ENCODE measurements at regions not wholly inside any gene's neighbourhood (a gene's known extent, or its start where the extent isn't known, plus 50 kb on each side); places are given as distances from the start of the nearest gene placed in this dataset.

DNA sequence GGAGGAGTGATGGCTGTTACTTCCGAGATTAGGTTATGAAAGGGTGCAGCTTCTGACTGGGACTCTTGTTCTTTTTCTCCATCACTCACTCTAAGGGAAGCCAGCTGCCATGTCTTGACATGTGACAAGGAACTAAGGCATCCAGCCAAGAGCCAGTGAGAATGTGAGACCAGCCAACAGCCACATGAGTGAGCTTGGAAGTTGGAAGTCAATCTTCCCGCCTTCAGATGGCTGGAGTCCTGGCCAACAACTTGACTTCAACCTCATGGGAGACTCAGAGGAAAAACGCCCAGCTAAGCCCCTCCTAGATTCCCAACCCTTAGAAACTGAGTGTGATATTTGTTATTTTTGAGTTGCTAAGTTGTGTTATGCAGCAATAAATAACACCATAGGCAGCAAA is 201.1 kb downstream of the SNX18 start:
- no peak for DNase-seq (ENCODE audit: low read depth in 3 of 3)

- DNase-seq (ENCODE audit: low read depth in 3 of 3), result peak in 1 of 3 experiments; percentile 17
Observed at GRCh38 chr5:54717870-54718269, 200.3 kb downstream of the SNX18 start.

- no peak for DNase-seq (ENCODE audit: low read depth in 3 of 3)
Observed at GRCh38 chr5:54717459-54717858, 199.9 kb downstream of the SNX18 start.

- DNase-seq (ENCODE audit: low read depth in 3 of 3), result no peak
Observed at GRCh38 chr5:54713923-54714581, 196.5 kb downstream of the SNX18 start.

- DNase-seq (ENCODE audit: low read depth in 3 of 3), result no peak
Observed at GRCh38 chr5:54709096-54709495, 191.5 kb downstream of the SNX18 start.

DNA sequence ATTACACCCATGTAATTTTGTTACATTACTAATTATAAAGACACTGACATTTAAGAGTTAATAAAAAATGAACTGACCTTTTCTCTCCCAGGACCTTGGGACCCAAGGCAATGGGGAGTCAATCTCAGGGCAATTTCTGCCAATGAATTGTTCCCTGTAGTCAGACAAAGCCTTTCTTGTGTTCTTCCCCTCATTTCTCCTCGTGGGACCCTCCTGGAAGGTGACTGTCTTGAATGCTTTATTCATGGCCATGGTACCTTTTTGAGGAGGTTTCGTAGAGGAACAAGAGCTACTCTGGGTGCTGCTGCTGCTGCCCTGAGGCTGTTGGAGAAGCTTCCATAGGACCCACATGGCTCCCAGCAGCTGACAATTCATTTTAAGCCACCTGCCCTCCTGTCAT is 190.3 kb downstream of the SNX18 start:
- DNase-seq (ENCODE audit: low read depth in 3 of 3), result no peak

DNA sequence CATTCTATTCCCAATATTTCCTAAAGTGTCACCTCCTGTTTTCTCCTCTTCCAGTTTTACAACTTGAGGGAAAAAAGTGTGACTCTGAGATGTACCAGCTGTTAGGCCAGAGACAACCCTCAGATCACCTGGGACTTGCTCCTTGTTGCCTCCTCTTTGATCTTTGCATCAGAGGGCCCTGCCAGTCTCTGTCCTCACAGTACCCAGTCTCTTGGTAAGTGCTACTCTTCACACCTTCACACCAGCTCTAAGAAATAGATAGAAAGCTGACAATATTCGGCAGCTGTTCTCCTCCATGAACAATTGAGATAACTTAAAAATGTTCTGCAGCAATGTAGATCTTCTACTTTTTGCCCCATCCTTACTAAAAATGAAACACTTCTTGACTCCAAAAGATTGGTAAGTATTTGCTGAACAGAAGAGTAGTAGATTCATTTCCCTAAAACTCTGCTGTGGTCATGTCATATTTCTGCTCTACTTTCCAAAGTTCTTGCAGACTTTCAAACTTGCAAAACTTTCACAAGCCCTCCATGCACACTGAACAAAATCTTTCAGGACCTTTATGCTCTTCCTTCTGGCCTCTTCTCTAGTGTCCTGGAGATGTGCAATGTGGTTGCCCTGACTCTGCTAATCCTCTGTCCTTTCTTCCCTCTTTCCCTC is 188.6 kb downstream of the SNX18 start:
- no peak for DNase-seq (ENCODE audit: low read depth in 3 of 3)

DNA sequence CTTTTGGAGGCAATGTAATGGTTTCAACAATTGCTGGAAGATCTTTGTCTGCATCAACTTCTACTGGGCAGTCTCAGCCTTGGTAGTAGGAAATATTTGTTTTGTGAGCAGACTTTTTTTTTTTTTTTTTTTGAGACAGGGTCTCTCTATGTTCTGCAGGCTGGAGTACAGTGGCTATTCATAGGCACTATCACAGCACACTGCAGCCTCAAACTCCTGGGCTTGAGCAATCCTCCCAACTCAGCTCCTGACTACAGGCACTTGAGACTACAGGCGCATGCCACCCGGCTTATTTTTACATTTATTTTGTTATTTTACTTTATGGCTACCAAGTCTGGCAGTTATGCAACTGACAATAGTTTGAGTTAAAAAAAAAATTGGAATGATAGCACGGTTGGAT is 187.3 kb downstream of the SNX18 start:
- no peak for DNase-seq (ENCODE audit: low read depth in 3 of 3)

GRCh38 chr5:54704333-54704732 is 186.8 kb downstream of the SNX18 start:
- no peak for DNase-seq (ENCODE audit: low read depth in 3 of 3)

- DNase-seq (ENCODE audit: low read depth in 3 of 3), result no peak
Observed at GRCh38 chr5:54703565-54704255, 186.2 kb downstream of the SNX18 start.

DNA sequence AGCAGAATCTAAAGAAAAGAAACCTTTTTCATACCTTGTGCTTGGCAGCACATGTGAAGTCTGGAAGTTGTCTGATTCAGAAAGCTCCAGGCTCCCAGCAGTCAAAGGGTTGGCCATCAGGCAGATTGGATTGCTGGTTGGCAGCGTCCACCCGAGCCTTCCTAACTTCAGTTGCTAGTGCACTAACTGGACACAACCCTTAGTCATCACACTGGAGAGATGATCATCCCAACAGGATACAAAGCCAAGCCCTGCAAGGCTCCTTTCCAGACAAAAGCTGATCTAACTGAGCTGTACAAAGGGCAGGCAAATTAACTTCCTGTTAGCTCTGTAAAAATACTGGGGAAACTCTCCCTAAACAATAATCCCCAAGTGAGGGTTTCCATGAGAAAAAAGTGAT is 185.6 kb downstream of the SNX18 start:
- DNase-seq (ENCODE audit: low read depth in 3 of 3), result no peak

GRCh38 chr5:54702470-54702869 is 184.9 kb downstream of the SNX18 start:
- DNase-seq (ENCODE audit: low read depth in 3 of 3), result no peak

GRCh38 chr5:54700986-54701578 is 183.5 kb downstream of the SNX18 start:
- no peak for DNase-seq (ENCODE audit: low read depth in 3 of 3)

DNA sequence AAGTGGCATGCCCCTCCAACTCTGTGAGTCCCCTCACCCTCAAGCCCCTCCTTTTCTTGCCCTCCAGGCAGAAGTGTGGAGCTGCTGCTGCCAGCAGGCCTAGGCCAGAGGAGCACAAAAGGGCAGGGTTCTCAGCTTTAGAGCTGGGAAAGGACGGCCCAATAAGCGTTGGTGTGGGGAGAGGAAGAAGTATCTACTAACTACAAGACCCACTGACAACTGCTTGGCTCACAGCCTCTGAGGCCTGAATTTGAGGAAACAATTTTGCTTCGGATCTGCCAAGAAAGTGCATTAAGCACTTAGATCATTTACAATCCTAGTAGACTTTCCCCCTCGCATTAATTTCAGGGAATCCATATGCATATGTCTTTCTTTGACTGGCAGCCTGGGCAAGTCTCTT is 179.4 kb downstream of the SNX18 start:
- no peak for DNase-seq (ENCODE audit: low read depth in 3 of 3)

- no peak for DNase-seq (ENCODE audit: low read depth in 3 of 3)
Observed at GRCh38 chr5:54696346-54696745, 178.8 kb downstream of the SNX18 start.

DNA sequence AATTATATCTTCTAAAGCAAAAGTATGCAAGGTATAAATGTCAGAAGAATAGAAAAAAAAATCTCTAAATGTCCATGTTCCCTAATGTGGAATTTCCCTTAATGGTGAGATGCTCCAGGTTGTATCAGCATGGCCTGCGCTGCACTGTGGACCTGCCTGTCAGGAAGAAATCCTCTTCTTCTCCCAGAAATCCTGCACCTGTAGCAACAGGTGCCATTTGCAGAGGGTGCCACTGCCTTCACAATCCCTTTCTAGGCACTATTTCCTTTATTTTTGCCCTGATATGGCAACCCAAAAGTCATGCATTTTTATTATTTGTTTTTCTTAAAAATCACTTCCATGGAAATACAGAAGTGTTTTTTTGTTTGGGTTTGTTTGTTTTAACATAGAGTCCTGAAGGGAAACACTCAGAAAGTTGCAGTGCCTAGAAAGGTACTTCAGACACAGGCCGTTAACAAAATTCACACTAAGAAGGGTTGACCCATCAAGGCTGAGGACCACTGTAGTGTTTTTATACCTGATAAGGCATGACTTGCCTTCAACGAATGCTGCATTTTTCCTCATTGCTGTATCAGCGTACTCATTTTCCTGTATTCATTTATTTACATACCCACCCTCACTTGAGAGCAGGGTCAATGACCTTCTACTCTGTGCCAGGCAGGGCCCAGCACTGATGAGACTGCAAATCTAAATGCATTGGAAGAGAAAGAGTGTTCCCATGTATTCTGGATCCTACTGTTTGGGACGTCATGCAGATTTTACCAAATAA is 177.8 kb downstream of the SNX18 start:
- no peak for DNase-seq (ENCODE audit: low read depth in 3 of 3)

DNA sequence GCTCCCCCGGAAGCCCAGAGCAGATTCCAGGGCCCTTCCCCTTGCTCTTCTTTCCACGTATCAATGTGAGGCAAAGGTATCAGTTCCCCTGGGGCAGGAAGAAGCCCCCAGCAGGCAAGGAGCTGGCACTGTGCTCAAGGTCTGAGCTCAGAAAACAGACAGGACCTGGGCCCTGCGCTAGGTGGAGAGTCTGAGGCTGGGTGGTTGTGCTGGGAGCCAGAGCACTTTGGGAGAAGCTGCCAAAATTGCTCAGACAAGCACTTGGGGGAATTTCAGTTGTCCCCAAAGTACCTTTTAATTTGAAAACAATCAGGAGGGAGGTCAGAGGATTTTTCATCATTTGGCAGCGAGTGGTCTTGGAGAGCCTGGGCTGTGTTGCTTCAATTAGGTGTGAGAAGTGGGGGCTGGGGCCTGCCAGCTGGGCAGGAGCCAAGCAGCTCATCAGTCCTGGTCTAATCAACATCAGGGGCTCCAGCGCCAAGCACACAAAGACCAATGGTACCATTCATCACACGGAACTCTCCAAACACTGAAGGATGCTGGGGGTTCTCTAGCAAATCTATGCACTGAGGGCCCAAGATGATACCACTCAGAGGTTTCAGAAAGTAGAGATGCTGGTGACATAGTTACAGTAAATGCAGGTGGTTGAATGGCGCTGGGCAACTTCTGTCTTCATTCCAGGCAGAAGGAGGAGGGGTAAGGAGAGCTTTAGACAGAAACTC is 176.5 kb downstream of the SNX18 start:
- no peak for DNase-seq (ENCODE audit: low read depth in 3 of 3)

- no peak for DNase-seq (ENCODE audit: low read depth in 3 of 3)
Observed at GRCh38 chr5:54692631-54693030, 175.1 kb downstream of the SNX18 start.

GRCh38 chr5:54691656-54692055 is 174.1 kb downstream of the SNX18 start:
- DNase-seq (ENCODE audit: low read depth in 3 of 3), result no peak

- no peak for DNase-seq (ENCODE audit: low read depth in 3 of 3)
Observed at GRCh38 chr5:54689411-54690251, 172.1 kb downstream of the SNX18 start.

Measured in stimulated activated CD4-positive, alpha-beta T cell treated with anti-CD3 and anti-CD28 coated beads, TNF-alpha, amount 100 ng/mL, for 24 hours (primary cell).